ENCODE measurements at regions not wholly inside any gene's neighbourhood (a gene's known extent, or its start where the extent isn't known, plus 50 kb on each side); places are given as distances from the start of the nearest gene placed in this dataset.

DNA sequence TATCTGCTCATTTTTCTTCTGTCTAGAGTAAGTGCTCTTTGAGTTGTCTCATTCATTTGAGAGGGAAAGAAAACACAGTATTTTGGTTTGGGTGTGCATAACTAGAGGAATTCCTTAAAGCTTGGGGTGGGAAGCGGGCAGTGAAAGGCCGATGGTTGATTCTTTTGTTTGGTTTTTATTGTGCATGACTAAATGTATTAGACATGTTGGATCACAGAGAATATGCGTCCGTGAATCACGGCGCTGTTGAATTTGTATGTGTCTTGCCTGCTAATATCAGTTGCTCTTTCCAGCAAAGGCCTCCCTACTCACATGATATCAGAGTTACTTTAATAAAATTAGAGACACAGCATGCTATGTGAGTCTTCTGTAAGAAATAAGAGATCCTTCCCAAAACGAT, 180.0 kb downstream of the CHD9NB start:
- DNase-seq: no peak

DNA sequence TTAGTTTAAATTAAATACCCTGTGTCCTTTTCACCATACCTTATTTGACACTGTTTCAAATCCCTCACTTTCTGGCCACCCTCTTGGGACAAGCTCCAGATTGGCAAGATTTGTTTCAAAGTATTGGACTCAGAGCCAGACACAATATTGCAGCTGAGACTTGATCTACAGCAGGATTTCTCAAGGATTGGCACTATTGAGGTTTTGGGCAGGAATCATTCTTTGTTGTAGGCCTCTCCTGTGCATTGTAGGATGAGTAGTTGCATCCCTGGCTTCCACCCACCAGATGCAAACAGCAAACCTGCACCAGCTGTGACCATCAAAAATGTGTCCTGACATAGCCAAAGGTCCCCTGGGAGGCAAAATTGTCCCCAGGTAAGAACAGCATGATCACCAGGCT, 181.2 kb downstream of the CHD9NB start:
- DNase-seq: no peak

DNA sequence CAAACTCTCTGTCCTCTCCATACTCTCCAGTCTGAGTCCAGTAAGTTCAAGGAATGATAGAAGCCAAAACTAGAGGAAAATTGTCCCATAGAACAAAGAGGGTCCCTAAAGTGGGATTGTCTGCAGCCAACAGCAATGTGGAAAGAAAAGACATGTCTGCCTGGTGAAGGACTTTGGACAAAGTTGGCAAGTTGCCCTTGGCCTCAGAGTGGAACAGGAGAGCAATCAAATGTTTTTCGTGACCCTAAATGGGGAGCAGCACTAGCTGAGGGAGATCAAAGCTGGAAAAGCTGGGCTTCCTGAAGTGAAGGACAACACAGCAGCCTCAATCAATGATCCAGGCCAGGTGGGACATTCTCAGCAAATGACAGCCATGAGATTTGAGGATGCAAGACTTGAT, 183.5 kb downstream of the CHD9NB start:
- DNase-seq: no peak

DNA sequence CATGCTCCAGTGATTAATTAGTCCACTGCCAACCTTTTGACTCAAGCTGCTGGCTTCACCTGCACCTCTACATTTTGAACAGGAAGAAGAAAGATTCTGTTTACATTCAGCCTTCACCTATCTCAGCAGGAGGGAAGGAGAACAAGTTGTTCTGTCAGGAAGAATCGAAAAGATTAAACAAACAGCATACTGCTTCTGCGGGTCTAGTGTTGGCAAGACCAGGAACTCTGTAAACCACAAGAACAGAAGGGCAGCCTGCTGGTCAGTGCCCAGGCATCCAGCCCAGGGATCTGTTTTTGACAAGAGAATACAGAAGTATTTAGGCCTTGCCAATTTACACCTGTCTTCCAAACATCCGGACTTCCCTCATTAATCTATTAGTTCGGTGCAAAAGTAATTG, 189.7 kb downstream of the CHD9NB start:
- no peak for DNase-seq

DNA sequence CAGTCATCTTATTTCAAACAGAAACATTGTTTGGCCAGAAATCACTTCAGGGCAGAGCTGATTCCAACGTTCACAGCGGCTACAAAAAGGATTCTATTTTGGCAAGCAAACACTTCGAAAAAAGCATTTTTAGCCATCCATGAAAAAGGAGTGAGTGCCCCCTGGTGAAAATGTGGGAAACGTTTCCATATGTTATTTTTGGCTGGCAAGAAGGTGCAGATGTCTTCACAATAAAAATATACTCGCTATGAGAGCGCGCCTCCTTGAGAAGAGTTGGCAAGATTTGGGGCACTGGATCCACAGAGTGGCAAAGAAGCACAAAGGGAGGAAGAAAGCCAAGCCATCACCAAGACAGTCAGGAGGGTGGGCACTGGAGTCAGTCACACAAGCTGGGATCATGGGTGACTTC, 191.1 kb downstream of the CHD9NB start:
- DNase-seq: peak; percentile 54

DNA sequence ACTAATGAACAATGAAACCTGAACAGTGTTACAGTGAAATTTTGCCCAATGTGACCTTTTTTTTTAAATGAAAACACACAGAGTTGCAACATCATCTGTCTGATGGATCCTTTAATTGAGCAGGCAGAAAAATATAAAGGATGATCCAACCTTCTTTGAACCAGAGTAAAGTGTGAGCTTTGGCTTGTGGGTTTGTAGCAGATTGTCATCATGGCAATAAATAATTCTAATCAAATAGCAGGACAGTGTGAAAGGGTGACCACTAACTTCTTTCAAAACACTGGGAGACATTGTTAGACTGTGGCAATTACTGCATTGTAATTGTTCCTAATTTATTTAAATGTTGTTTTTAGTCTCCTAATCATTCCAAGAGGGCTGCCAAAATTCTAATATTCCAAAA, 197.2 kb downstream of the CHD9NB start:
- DNase-seq: no peak

DNA sequence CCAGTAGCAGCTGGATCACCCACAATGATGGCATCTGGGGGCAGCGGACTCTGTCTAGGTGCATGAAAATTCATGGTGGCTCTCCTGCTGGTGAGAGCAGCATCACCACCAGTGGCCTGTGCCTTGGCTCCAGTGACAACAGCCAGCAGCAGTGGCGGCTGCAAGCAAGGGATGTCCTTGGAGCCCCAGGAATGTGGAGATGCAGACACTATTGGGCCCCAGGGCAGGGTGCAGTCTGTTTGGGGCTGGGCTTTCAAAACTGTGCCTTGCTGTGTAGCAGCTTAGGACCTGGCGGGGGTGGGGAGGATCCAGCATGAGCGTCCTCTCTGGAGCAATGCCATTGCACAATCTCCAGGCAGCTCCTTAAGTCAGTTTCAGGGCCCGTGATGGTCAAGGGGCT, 199.7 kb downstream of the CHD9NB start:
- no peak for DNase-seq

DNA sequence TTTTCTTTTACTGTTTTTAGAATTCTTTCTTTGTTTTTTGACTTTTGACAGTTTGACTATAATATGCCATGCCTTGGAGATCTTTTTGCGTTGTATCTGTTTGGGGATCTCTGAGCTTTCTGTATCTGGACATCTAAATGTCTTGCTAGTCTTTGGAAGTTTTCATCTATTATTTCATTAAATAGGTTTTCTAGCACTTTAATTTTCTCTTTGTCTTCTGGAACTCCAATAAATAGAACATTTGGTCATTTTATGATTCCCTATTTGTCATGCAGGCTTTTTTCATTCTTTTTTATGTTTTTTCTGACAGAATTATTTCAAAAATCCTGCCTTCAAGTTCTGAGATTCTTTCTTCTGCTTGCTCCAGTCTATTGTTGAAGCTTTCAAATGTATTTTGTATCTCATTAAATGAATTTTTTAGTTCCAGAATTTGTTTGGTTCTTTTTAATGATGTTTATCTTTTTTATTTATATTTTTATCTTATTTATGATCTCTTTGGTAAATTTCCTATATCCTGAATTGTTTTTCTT, 201.4 kb downstream of the CHD9NB start:
- no peak for DNase-seq

DNA sequence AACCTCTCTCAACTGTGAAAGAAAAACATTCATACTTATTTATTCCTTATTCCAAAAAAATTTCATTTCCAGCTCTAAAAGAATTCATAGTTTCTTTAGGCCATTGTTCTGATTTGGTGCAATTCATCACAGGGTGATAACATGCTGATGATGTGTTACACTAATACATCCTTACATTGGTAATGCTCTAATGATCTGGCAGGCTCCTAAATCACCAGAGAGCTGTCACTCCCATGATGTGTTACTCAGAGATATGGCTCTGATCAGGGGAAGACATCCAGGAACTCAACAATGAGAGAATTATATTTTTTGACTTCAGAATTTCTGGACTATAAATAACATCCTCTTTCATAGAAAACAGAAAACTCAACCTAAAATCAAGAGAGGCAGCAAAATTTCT, 209.3 kb downstream of the CHD9NB start:
- DNase-seq: no peak

DNA sequence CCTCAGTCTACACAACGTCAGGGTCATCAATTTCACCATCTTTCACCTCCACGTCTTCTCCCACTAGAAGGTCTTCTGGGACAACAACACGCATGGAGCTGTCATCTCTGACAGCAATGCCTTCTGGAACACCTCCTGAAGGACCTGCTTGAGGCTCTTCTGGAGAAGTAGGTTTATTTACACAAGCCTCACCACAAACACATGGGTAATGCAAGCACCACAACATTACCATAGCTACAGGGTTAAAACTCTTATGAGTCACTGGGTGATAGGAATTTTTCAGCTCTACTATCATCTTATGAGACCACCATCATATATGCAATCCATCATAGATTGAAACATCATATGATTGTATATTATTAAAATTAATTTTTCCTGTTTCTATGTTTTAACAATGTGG, 215.4 kb downstream of the CHD9NB start:
- DNase-seq: no peak

DNA sequence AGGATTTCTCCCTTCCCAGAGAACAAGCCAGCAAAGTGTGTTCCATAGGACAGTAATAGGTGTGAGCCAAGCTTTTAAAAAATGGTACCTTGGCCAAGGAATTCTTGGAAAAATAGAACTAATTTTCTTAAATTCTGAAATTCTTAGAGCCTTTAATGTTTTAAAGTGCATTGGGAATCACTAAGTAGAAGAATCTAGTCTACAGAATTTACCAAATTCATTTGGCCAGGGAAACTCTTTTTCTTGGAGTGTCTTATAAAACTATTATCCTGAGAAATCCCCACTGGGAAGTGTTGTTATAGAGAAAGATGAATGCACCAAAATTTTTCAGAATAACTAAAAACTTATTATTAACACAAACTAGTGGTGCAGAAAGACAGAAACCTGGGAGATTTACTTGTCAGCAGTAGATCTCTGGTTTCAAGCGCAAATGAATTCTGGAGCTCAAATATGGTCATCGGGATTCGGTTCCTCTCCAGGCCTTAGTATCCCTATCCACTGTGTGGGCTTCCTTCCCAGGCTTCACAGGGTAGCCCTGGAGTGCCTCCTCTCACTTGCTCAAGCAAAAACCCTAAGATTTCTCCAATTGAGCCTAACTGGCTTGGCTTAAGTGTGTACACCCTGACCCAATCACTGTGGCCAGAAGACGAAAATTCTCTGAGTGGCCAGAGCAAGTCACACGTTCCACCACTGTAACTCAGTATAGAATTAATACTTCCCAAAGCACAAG, 217.8 kb downstream of the CHD9NB start:
- DNase-seq: peak; percentile 61

DNA sequence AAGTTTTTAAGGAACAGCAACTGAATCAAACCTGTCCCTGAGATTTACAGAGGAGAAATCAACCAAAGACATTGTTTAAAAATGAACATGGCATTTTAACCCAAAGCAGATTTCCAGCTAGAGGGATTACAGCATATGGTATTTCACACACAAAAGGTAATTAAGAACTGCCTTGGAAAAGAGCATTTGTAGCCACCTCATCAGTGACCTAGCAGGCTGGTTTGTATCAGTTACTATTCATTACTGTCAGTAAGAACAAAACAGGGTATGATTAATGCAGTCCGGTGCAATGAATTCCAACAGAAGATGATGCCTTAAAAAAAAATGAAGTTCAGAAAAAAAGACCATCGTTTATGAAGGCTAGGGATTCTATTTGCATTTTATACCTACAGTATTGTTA, 219.9 kb downstream of the CHD9NB start:
- DNase-seq: no peak

DNA sequence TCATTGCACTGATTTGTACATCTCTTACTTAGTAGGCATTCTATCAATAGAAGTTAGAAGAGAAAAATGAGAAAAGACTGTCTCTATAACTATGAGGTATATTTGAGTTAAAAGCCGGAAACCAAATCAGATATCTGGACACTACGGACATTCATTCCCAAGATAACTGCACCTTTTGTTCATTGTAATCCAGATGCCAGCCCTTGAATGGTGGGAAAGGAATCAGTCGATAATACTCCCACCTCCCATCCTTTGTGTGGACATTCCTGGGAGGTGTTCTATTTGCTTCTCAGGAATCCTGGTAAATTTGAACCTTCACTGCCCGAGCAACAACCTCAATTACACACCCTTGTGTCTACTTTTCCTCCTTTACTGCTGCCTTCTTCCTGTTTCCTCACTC, 225.2 kb downstream of the CHD9NB start:
- DNase-seq: no peak

DNA sequence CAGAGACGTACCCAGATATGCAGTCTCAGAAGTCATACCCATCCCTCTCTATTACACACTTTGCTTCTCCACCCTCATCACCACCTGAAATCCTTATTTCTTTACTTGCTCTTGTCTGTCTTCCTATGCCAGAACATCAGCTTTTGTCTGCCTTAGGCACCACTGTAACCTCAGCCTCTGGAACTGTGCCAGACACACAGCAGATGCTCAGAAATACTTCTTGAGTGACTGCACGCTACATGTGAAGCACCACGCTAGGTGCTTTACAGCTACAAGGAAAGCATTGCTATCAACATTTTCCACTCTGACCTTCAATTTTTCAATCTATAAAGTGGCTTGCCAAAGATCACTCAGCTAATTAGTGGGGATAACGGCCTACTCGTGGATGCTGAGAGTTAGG, 226.8 kb downstream of the CHD9NB start:
- no peak for DNase-seq

DNA sequence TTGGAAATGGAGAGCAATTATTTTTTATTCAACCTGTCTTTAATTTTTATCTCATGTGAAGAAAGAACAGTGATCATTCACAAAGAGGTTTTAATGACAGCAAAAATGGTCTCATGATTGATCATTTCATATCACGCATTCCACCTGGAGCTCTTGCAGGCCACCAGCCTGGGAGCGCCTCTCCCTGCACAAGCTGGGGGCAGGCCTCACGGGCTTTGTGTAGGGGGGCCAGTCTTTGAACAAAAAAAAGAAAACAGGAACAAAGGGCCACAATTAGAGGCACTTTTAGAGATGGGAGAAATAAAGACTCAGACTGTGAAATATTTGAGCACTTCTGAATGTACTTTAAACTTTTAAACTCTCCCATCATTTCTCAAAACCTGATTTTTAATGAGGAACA, 232.9 kb downstream of the CHD9NB start:
- no peak for DNase-seq

DNA sequence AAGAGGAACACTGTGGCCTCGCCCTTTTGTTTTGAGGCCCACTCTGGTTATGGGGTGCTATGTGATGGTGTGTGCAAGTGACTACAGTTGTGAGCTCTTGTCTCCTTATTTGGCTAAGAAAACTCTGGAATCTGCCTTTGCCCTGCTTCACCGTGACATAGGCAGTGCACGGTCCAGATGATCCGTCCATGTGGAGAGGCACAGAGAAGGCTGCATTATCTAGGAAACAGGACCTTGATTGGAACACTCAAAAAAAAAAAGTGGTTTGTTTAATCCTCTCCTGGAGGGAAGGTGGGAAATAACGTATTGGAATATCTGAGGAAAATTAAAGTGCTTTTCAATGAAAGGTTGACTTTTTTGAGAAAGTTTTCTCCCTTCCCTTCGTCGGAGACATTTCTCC, 233.3 kb downstream of the CHD9NB start:
- no peak for DNase-seq

DNA sequence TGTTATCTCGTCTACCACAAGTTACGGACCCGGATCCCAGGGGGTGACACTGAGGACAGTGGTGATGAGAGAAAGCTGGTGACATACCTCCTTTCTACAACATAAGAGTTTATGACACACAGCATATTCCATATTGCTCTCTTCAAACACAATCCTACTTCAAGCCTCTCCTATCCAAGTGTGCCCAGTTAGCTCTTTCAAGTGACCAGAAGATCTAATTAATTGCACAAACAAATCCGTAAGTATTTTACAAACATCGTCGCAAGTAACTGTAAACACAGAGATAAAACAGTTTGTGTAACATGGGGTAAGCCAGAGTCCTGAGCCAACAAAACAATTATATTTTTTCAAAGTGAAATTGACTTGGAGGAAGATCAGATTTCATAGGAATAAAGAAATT, 235.0 kb downstream of the CHD9NB start:
- DNase-seq: no peak

DNA sequence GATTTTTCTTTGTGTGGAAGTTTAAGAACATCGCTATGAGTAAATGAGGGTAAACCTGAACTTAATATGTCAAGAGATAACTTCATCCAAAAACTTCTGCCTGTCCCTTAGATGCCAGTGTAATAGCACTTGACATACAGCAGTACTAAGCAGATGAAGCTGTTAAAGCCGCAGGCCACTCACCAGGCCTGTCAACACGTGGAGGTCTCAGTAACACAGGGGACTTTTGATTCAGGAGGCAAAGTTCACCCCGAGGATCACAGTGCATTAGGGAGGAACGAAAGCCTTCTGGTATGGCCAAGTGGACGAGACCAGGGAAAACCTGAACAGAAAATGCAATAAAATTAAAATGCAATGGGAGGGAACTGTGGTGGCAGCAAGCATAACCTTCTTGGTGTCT, 235.7 kb downstream of the CHD9NB start:
- DNase-seq: no peak

DNA sequence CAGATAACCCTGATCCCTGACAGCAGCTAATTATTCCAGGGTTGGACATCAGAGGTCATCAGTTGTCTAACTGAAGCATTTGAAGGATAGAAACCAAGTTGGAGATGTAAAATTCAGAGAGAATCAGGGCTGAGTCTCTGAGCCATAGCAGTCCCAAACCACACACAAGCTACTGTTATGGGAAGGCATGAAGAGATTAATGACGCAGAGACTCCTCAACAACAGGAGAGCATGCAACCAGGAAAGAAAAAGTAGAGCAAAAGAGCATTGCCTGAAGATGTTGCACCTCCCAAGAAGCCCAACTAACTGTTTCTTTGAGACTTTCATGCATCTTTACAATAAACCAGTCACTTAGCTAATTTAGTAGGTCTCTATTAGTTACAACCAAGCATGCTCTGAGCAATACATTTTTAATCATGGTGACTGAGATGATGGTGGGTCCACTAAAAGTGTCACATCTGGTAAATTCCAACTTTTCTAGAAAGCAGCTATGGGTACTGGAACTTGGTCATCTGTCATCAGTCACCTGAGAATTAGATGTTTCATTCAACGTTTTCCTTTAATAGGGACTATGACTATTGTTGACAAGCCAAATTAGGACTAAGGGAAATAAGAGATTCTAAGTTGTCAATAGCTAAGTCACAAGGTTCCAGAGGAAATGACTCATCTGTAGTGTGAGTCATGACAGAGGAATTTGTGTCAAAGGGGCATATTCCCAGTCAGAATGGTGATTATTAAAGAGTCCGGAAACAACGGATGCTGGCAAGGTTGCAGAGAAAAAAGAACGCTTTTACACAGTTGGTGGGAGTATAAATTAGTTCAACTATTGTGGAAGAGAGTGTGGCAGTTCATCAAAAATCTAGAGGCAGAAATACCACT, 239.8 kb downstream of the CHD9NB start:
- DNase-seq: no peak

DNA sequence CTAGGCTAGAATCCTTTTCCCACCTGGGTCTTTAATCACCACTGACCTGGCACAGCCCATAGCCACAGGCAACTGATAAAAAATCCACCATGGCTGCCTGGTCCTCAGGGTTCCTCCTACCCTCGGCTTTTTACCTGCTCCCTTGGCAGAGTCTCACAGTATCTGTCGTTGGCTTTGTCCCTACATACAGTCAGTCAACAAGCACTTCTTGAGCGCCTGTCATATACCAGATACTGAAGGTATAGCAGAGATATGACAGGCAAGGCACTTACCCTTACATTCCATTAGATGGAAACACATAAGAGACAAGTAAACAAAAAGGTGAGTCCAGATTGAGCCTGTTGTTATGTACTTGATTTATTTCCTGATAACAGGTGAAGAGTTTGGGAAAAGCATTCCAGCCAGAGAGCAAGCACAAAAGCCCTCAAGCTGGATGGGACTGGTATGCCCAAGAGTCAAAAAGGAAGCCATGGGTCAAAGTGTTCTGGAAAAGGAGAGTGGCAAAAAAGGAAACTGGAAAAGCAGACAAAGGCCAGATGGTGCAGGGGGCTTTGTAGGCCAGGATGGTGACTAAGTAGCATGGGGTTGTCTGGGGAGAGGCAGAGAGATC, 247.0 kb downstream of the CHD9NB start:
- no peak for DNase-seq

DNA sequence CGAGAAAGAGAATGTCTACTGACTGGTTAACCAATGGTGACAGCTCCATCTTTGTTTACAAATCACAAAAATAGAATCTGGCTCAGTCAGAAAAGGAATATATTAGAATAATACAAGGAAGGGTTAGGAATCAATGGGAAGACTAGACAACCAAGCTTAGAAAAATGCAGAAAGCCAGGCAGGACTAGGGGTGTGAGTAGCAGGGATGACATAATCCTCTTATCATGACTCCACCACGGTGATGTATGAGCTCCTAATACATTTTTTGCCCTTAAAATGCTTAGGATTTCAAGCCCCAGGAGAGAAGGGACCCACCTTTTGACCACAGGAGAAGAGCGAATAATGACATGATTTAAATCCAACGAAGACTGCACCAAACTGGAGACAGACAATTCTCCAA, 252.3 kb downstream of the CHD9NB start:
- no peak for DNase-seq

DNA sequence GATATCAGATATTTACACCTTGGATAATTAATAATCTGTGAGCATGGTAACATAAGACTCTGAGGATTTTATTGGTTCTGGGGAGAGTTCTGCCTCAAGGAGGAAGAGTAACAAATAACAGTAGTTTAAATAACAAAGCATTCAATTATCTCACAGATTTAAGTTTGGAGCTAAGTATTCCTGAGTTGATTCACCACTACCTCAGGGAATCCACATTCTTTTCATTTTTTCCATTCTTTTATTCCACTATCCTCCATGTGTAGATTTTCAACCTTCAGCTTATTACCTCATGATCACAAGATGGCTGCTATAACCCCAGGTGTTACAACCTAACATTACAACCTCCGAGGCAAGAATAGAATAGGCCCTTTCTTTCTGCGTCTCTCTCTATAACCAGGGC, 252.2 kb upstream of the TOX3 start:
- no peak for DNase-seq

DNA sequence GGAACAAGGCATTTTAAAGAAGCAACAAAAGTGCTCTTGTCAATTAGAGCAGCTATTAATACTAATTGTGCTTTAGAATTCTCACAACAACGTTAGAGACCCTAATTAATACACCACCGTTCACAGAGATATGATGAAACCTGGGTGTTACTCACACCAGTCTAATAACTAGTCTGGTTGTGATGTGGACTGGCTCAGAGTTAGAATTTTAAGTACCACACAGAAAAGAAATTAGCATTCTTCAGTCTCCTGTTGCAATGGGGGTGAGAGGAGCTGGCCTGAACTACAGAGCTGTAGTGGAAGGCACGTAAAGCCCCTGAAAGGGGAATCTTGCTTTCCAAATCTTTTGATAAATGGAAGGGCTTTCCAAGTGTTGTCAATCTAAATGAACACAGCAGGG, 240.8 kb upstream of the TOX3 start:
- no peak for DNase-seq

DNA sequence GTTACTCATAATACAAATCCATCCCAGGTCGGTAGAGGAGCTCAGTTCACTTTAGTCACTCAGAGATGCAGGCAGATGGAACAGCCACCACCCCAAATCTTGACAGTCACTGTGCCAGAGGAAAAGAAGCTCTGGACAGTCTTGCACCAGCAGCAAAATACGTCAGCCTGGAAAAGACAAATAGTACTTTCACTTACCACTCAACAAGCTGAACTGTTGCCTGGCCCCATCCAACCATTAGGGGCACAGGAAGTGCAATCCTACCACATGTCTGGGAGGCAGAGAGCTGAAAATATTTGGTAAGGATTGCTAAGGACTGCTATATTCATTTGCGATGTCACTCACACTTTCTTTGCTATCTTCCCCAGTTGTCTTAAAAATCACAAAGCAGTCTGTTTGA, 239.1 kb upstream of the TOX3 start:
- DNase-seq: no peak

Measured in right hindlimb (tissue), 1 donor.